Epithelial cell of prostate (primary cell): ENCODE measurements at regions not wholly inside any gene's neighbourhood (a gene's known extent, or its start where the extent isn't known, plus 50 kb on each side); places are given as distances from the start of the nearest gene placed in this dataset.
"Not testable (repeated sequence)": the region's sequence is repeated elsewhere in the genome, so short reads cannot be mapped to it uniquely, and the experiment has no call there.

Source experiments
- DNase-seq: peaks from one replicate; pipeline ENCODE4 v3.0.0-alpha.2; 2011; ENCODE audit warnings: low read depth, low spot score
- H3K27ac ChIP-seq: fragments of 450-650 bp; 2 replicates; pipeline ENCODE4 v1.5.1; 2017; ENCODE audit warnings: mild to moderate bottlenecking

DNA sequence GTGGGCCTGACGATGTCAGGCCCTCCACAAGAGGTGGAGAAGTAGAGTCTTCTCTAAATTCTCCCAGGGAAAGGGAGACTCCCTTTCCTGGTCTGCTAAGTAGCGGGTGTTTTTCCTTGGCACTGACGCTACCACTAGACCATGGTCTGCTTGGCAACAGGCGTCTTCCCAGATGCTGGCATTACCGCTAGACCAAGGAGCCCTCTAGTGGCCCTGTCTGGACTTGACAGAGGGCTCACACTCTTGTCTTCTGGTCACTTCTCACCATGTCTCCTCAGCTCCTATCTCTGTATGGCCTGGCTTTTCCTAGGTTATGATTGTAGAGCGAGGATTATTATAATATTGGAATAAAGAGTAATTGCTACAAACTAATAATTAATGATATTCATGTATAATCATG is 51.1 kb upstream of the RASSF6 start:
- not testable (repeated sequence) for DNase-seq, H3K27ac ChIP-seq

DNA sequence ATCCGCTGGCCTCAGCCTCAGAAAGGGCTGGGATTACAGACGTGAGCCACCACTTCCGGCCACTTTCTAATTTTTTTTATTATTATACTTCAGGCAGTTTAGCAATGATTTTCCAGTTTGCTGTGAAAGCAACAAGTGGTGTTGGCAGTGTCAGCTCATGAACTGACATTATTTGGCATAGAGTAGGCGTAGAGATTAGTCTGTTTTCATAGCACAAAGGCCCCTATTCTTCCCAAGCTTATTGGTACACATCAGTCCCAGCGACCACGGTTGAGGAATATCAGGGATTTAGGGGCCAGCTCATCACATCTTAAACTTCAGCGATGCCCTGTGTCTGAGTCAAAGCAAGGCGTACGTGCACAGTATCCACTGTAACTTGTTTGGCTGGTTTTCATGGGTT is 53.0 kb upstream of the RASSF6 start:
- peak overlapping the region; percentile 48 for H3K27ac ChIP-seq
- DNase-seq, result no peak

DNA sequence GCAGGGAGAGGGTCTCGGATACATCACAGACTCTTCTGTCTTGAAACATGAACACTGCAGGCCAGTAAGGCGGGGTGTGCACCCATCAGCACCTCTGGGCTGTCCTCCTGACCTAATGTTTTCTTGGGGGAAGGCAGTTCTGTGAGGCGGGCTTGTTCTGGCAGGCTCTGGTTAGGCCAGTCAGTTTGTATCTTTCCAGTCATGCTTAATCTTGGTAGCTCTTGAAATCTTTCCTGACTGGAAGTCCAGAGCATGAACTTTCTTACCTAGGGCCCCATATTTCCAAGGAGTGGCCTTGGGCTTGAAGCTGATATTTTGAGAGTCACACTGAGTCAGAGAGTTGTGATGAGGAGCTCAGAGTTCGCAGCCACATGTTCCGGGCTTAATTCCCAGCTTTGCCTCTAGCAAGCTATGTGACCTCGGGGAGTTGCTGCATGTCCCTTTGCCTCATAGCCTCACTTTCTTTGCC is 54.2 kb upstream of the RASSF6 start:
- peak overlapping the region; percentile 80 for H3K27ac ChIP-seq
- DNase-seq, result peak; percentile 85

DNA sequence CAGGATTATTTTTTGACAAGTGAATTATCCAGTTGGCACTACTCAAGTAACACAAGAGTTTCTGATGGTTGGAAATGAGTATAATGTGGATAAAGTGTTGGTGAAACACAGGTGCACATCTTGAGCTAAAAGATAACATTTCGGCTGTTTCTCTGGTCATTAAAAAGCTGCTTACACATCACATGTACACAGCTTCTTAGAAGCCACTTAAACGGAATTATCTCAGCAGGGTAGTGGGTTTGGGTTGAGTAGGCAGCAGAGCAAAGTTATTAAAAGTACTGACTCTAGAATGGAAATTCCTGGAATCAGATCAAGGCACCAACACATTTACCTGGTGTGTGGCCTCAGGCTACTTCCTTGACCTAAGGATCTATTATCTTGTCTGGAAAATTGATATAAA is 55.4 kb upstream of the RASSF6 start:
- peak overlapping the region; percentile 80 for H3K27ac ChIP-seq

DNA sequence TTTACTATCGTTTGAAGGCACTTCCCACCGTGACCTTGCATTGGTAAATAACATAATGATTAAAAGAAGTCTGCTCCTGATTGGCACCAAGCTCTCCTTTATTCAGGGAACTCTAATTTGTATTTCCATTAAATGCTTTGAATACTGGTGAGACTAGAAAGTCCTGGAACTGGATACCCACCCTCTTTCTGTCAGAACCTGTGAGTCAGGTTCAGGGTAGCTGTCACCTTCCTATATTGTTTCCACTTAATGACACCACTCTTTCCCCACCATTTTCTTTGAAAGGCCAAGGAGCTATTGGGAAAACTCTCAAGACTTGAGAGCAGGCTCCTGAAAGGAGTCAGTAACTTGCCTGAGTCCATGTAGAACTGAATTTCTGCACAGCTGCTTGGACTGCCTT is 55.9 kb upstream of the RASSF6 start:
- peak overlapping the region; percentile 80 for H3K27ac ChIP-seq
- DNase-seq, result no peak

More for the DNA sequence above, 55.4 kb upstream of the RASSF6 start:
- no peak for DNase-seq

DNA sequence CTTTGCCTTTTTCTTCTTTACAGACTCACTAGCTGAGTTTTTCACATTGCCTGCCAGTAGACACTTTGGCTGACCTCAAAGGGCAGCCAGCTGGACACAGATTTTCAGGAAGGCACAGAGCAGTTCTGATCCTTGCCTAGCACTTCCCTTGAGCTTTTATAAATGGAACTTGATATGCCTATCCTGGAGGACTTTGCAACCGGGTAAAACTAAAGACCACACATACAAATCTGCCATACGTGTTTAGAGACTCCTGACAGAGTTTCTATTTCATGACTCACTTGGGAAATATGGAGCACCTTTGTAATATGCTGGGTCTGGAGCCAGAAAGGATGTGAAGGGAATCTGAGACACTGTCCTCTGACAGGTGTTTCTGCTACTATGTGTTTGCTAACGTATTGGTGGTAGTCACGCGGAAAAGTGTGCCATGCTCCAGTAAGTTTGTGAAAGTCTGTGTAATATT is 56.7 kb upstream of the RASSF6 start:
- H3K27ac ChIP-seq, result peak overlapping the region; percentile 80
- peak; percentile 99 for DNase-seq

DNA sequence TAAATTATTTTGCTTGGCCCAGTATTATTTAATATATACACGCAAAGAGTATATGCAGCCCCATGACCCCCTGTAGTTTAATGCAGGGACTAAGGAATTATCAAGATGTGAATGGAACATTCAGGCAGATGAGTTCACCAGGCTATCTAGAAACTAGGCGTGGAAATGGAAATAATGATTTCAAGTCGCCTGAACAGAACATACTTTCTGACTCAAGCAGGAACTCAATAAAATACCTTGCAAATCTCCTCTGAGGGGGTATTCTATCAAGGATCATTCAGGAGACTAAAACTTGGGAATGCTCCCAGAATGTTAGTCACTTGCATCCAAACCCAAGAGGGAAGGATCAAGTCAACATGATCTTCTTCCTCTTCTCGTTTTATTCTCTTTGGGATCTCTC is 59.6 kb upstream of the RASSF6 start:
- H3K27ac ChIP-seq, result peak overlapping the region; percentile 52
- DNase-seq, result no peak

DNA sequence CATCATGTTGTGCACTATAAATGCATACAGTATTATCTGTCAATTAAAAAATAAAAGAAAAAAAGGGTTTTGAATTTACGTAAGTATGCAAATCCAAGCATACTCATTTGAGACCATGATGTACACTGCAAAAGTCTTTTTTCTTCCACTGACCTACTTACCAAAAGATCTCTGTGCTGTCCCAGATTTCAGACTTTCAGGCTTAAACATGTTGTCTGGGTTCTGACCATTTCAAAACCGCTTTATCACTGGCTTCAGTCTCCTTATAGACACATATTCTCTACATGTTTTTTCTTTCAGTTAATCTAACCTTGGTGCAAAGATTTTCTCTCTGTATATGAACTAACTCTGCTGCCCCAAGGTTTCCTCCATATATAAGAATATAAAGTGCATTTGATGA is 58.6 kb upstream of the CXCL8 start:
- DNase-seq, result no peak
- peak overlapping the region; percentile 83 for H3K27ac ChIP-seq

DNA sequence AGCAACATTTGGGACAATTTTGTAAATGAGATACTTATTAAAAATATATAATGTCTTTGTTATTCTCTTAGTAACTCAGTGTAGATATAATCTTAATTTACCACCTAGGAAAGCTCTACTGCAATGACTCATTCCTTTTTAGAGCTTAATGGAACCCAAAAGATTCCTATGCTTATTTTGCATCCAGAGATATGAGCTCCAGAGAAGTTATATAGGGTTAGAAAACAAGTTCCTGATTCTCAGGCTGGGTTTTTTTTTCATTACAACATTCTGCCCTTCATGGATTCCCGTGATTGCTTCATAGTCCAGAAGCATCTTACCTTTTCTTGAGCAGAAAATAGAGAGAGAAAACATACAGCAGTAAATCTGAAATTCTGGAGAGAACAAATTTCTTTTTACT is 57.9 kb upstream of the CXCL8 start:
- H3K27ac ChIP-seq, result peak overlapping the region; percentile 83
- DNase-seq, result no peak

DNA sequence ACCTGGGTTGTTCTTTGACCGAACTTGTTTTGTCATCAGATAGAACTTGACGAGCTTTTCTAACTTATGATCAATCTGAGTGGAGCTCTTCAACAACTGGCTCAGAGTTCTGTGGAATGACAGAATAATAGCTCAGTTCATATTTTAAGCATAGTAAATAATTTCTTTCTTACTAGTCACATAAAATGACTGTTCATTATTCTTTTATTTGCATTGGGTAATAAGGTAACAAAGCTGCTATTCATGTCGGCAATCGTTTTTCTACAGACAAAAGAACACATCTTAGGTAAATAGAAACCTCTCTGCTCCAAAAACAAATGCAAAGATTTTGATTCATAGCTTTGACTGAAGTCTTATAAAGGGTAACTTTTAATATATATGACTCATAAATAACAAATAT is 57.3 kb upstream of the CXCL8 start:
- DNase-seq, result peak; percentile 96
- peak overlapping the region; percentile 83 for H3K27ac ChIP-seq

DNA sequence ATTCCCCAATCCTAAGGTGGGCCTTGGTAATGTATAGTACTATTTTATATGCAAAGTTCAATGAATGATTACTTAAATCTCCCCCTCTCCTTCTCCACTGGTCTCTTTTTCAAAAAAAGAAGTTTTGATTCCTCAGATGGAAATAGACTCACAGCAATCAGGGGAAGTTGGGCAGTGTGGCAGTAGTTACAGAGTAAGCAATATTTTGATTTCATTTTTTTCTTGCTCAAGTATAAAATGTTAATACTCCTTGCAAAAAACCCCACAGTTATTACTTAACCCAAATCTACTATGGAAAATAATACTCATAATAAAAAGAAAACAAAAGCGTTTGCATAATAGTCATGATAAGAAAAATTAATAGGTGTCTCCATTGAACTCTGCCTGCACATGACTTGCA is 56.9 kb upstream of the CXCL8 start:
- DNase-seq, result no peak
- peak overlapping the region; percentile 83 for H3K27ac ChIP-seq

DNA sequence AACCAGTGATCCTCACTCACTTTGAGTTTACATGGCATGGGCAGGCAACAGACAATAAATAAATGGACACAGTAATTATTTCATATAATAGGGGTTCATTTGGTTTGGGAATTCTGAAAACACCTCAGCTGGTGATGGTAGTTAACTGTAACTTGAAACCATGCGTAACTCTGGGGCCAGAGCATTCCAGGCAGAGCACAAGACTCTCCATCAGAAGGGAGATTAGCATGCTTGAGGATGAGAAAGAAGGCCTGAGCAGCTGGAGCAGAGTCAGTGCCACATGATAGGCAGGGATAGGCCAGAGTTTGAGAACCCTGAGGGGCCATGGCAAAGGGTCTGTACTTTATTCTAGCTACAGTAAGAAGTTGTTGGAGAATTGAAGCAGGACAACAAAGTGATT is 56.3 kb upstream of the CXCL8 start:
- peak overlapping the region; percentile 83 for H3K27ac ChIP-seq
- DNase-seq, result no peak

DNA sequence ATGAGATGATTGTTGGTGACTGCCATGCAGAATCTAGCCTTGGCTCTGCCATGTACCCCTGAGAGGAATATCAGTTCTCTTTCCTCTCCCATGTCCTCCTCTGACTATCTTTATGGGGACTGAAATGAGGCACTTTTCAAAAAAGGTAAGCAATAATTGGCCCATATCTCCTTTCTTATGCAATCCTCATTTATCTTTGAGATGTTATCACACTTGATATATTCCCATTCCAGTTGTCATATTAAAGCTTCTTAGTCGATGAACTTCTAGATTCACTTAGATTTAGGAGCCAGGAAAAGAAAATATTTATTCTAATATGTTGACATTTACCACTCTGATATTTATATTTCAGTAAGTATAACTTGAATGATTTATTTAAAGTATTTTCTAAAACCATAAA is 55.3 kb upstream of the CXCL8 start:
- DNase-seq, result no peak
- no peak overlapping the region for H3K27ac ChIP-seq

DNA sequence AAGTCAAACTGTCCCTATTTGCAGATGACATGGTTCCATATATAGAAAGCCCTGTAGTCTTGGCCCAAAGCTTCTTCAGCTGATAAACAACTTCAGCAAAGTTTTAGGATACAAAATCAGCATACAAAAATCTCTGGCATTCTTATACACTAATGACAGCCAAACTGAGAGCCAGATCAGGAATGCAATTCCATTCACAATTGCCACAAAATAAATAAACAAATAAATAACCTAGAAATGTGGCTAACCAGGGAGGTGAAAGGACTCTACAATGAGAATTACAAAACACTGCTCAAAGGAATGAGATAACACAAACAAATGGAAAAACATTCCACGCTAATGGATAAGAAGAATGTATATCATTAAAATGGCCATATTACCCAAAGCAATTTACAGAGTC is 52.9 kb upstream of the CXCL8 start:
- DNase-seq, result no peak
- H3K27ac ChIP-seq, result no peak overlapping the region

DNA sequence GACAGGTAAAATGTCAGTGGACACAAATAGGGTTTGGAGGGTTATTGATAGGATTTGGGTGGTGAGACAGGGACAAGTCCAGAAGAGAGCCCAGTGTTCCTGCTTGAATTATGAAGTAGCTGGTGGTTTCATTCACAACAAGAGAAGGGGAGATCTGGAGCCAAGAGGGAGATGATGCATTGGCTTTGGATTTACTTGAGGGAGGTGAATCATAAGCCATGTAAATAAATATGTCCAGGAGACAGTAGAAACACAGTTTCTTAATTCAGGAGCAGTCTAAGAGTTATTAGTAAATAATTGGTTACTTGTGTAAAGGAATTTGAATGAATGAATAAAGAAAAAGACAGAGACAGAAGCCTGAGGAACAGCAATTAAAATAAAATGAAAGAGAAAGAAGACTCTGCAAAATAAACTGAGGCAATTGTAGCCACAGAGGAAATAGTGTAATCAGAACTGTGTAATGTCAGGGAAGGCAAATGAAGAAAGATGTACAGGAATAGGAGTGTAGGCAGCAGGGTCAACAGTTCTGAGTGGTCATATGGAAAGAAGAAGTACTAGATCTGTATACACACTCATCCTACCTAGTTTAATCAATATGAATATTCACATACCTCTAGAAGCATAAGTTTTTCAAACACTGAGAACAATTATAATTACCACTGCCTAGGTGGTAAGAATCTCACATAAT is 50.2 kb upstream of the CXCL8 start:
- H3K27ac ChIP-seq, result peak overlapping the region; percentile 36
- DNase-seq, result peak; percentile 69
